ENCODE measurements at regions not wholly inside any gene's neighbourhood (a gene's known extent, or its start where the extent isn't known, plus 50 kb on each side); places are given as distances from the start of the nearest gene placed in this dataset.

DNA sequence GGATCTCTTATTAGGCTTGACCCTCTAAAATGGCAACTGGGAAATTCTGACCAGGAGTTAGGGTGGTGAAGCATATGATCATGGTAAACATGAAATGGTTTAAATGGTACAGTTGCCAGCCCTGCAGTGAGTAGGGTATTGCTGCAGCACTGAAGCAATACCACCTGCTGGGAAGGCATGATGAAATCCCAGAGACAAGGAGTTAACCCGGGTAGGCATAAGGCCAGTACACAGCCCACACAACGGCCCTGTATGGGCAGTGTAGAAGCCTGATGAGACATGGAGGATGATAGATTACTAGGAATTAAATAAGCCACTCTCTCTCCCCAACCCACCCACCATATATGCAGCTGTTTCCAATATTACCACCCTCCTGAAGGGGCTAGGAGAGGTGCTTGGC lies 197.4 kb upstream of the MOCS1 start:
- ChIA-PET POLR2A (no interaction called here), CTCF (no interaction called here)
- Histone ChIP-seq H3K27ac (ENCODE audit: low read depth, low read length) (no peak overlapping the region), H3K27me3 (ENCODE audit: control insufficient read depth, insufficient read depth, low read length) (no peaks in the 10 kb centered on the region), H3K4me3 (ENCODE audit: low read depth, low read length) (no peak overlapping the region), H3K9me3 (ENCODE audit: control insufficient read depth, insufficient read depth, low read length) (no peaks in the 10 kb centered on the region; the same call in 1 of the 2 replicates)
- TF ChIP-seq, protein P1, sequence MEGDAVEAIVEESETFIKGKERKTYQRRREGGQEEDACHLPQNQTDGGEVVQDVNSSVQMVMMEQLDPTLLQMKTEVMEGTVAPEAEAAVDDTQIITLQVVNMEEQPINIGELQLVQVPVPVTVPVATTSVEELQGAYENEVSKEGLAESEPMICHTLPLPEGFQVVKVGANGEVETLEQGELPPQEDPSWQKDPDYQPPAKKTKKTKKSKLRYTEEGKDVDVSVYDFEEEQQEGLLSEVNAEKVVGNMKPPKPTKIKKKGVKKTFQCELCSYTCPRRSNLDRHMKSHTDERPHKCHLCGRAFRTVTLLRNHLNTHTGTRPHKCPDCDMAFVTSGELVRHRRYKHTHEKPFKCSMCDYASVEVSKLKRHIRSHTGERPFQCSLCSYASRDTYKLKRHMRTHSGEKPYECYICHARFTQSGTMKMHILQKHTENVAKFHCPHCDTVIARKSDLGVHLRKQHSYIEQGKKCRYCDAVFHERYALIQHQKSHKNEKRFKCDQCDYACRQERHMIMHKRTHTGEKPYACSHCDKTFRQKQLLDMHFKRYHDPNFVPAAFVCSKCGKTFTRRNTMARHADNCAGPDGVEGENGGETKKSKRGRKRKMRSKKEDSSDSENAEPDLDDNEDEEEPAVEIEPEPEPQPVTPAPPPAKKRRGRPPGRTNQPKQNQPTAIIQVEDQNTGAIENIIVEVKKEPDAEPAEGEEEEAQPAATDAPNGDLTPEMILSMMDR (IDR thresholded peaks at IDR 0.05; ENCODE audit: low read depth, low read length) = no peak
- DNase-seq (ENCODE audit: low read depth, low spot score) = no peak

DNA sequence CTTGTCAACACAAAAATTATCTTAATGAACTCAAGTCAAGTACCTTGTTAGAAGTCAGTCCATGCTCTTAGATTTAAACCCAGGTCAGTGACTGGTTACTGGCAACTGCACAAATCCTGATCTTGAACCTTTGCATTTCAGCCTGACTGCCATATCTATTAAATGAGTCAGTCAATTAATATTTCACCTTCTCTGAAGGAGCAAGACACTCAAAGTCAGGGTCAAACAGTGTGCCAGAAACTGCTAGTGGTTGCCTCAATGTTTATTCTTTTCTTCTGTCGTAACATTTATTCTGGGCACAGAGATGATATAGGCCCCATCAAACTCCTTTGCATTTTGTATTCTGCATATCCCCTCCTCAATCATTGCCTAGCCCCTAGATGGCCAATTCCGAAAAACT lies 193.9 kb upstream of the MOCS1 start:
- DNase-seq (ENCODE audit: low read depth, low spot score) = no peak
- ChIA-PET POLR2A (no interaction called here), CTCF (no interaction called here)
- TF ChIP-seq, protein P1 (IDR thresholded peaks at IDR 0.05; ENCODE audit: low read depth, low read length) = no peak
- Histone ChIP-seq H3K27me3 (ENCODE audit: control insufficient read depth, insufficient read depth, low read length) (no peaks in the 10 kb centered on the region), H3K27ac (ENCODE audit: low read depth, low read length) (no peak overlapping the region), H3K4me3 (ENCODE audit: low read depth, low read length) (no peak overlapping the region), H3K9me3 (ENCODE audit: control insufficient read depth, insufficient read depth, low read length) (no peaks in the 10 kb centered on the region; the same call in 1 of the 2 replicates)

DNA sequence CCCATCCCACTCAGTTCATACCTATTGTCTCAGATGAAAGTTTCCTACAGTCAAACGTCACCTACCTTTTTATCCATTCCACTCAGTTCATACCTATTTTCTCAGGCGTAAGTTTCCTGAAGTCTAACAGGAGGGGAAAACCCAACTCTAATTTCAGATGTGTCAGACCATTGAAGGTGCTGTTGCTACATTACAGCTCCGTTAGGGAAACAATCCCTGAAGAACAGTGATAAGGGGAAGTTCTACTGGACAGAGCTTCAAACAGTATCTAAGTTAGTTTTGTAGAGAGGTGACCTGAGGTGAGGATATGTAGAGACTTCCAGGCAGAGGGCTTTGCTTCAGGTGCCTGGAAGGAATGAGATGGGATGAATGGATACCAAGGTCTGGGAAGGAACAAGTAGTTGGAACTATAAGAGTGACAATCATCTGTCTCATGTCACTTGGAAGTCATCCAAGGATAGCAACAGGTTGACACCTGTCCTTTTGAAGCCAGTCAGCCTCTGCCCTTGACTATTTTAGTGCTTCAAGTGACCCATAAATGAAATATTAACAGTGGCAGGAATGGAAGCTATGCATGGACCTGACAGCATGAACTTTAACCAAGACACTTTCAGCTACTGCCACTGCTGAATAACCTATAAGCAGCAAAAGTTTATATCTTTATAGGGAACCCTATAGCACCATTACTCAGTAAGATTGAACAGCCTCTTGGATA lies 191.6 kb upstream of the MOCS1 start:
- no peak for DNase-seq (ENCODE audit: low read depth, low spot score)
- POLR2A ChIA-PET = no interaction called here
- Histone ChIP-seq H3K27ac (ENCODE audit: low read depth, low read length) (no peak overlapping the region), H3K4me3 (ENCODE audit: low read depth, low read length) (no peak overlapping the region), H3K9me3 (ENCODE audit: control insufficient read depth, insufficient read depth, low read length) (no peaks in the 10 kb centered on the region; the same call in 1 of the 2 replicates), H3K27me3 (ENCODE audit: control insufficient read depth, insufficient read depth, low read length) (no peaks in the 10 kb centered on the region)
- CTCF ChIA-PET = no interaction called here
- TF ChIP-seq, protein P1 (IDR thresholded peaks at IDR 0.05; ENCODE audit: low read depth, low read length) = no peak

DNA sequence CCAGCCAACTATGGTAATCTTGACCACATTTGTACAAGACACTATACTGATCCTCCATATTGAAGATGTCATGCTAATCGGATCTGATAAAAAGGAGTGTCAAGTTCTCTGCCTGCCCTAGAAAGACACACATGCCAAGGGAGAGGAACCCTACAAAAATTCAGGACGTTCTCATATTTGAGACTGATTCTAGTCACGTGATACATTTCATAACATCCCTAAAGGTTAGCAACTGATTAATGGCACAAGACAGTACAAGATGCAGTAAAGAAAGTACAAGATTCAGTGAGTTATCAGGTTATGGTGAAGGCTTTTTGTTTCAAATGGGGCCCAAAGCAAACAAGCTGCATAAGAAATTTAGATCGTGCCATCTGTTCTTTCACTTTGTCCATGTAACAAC lies 190.7 kb upstream of the MOCS1 start:
- ChIA-PET CTCF (no interaction called here), POLR2A (no interaction called here)
- Histone ChIP-seq H3K9me3 (ENCODE audit: control insufficient read depth, insufficient read depth, low read length) (no peaks in the 10 kb centered on the region), H3K4me3 (ENCODE audit: low read depth, low read length) (no peak overlapping the region), H3K27me3 (ENCODE audit: control insufficient read depth, insufficient read depth, low read length) (no peaks in the 10 kb centered on the region), H3K27ac (ENCODE audit: low read depth, low read length) (no peak overlapping the region)
- TF ChIP-seq, protein P1 (IDR thresholded peaks at IDR 0.05; ENCODE audit: low read depth, low read length) = no peak
- no peak for DNase-seq (ENCODE audit: low read depth, low spot score)

DNA sequence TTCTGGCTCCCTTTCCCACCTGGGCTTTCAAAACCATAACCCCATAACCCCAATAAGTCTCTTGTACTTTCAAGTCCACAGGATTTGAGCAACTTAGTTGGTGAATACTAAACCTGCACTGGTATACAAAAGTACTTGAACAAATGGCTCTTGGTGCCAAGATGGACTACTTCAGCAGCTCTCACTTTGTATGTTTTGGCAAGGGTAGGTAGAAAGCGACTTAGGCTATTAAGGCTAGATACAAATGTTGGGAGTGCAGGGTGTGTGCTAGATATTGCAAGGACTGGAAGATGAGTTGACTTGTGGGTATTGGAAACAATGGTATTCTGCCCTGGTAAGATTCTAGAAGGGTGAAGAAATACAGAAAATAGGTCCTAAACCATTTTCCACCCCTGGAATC lies 182.6 kb upstream of the MOCS1 start:
- Histone ChIP-seq H3K27me3 (ENCODE audit: control insufficient read depth, insufficient read depth, low read length) (no peaks in the 10 kb centered on the region), H3K4me3 (ENCODE audit: low read depth, low read length) (no peak overlapping the region), H3K9me3 (ENCODE audit: control insufficient read depth, insufficient read depth, low read length) (no peaks in the 10 kb centered on the region; the same call in 1 of the 2 replicates), H3K27ac (ENCODE audit: low read depth, low read length) (no peak overlapping the region)
- no peak for DNase-seq (ENCODE audit: low read depth, low spot score)
- ChIA-PET POLR2A (no interaction called here), CTCF (no interaction called here)
- TF ChIP-seq, protein P1 (IDR thresholded peaks at IDR 0.05; ENCODE audit: low read depth, low read length) = no peak
